RWPE2 (cell line): ENCODE measurements at regions not wholly inside any gene's neighbourhood (a gene's known extent, or its start where the extent isn't known, plus 50 kb on each side); places are given as distances from the start of the nearest gene placed in this dataset.

ENCODE experiments used
- ATAC-seq: fragments of 200-7000 bp; cut with Tn5 transposase; 3 replicates; pipeline ENCODE4 v1.9.1; 2021; ENCODE audit warnings: low read depth
- DNase-seq: peaks from one replicate; pipeline ENCODE4 v3.0.0-alpha.2; 2020; ENCODE audit warnings: low spot score
- H3K27ac ChIP-seq: fragments of 450-650 bp; 2 replicates; pipeline ENCODE4 v1.5.1; 2017; ENCODE audit warnings: mild to moderate bottlenecking; ENCODE audit not compliant: poor library complexity, severe bottlenecking
- H3K27me3 ChIP-seq: fragments of 250-450 bp; sonication (Bioruptor Pico); 2 replicates; pipeline ENCODE4 v1.5.1; 2021; ENCODE audit warnings: mild to moderate bottlenecking, moderate library complexity; ENCODE audit not compliant: insufficient read depth, poor library complexity, severe bottlenecking
- H3K36me3 ChIP-seq: fragments of 250-450 bp; sonication (Bioruptor Pico); 2 replicates; pipeline ENCODE4 v1.5.1; 2020; ENCODE audit warnings: low read depth, mild to moderate bottlenecking, moderate library complexity
- H3K4me1 ChIP-seq: fragments of 250-450 bp; sonication (Bioruptor Pico); 2 replicates; pipeline ENCODE4 v1.5.1; 2021; ENCODE audit warnings: mild to moderate bottlenecking, moderate library complexity; ENCODE audit not compliant: insufficient read depth, poor library complexity, severe bottlenecking
- H3K4me3 ChIP-seq: fragments of 250-450 bp; sonication (Bioruptor Pico); 2 replicates; pipeline ENCODE4 v1.5.1; 2021; ENCODE audit warnings: mild to moderate bottlenecking, moderate library complexity; ENCODE audit not compliant: severe bottlenecking
- H3K9me3 ChIP-seq: fragments of 250-450 bp; sonication (Bioruptor Pico); 2 replicates; pipeline ENCODE4 v1.5.1; 2021; ENCODE audit warnings: mild to moderate bottlenecking, moderate library complexity; ENCODE audit not compliant: severe bottlenecking
- TF ChIP-seq, protein P1 (sequence below): fragments of 450-650 bp; IDR thresholded peaks from one replicate; pipeline ENCODE4 v1.5.1; 2017; ENCODE audit warnings: mild to moderate bottlenecking, moderate library complexity; ENCODE audit not compliant: poor library complexity, severe bottlenecking

GRCh38 chr15:92322566-92323355 lies 70.9 kb upstream of the ST8SIA2 start:
- TF ChIP-seq, protein P1, sequence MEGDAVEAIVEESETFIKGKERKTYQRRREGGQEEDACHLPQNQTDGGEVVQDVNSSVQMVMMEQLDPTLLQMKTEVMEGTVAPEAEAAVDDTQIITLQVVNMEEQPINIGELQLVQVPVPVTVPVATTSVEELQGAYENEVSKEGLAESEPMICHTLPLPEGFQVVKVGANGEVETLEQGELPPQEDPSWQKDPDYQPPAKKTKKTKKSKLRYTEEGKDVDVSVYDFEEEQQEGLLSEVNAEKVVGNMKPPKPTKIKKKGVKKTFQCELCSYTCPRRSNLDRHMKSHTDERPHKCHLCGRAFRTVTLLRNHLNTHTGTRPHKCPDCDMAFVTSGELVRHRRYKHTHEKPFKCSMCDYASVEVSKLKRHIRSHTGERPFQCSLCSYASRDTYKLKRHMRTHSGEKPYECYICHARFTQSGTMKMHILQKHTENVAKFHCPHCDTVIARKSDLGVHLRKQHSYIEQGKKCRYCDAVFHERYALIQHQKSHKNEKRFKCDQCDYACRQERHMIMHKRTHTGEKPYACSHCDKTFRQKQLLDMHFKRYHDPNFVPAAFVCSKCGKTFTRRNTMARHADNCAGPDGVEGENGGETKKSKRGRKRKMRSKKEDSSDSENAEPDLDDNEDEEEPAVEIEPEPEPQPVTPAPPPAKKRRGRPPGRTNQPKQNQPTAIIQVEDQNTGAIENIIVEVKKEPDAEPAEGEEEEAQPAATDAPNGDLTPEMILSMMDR = no peak

GRCh38 chr15:92323525-92323924 lies 70.2 kb upstream of the ST8SIA2 start:
- H3K36me3 ChIP-seq = no peaks in the 10 kb centered on the region
- no peaks in the 10 kb centered on the region for H3K4me1 ChIP-seq
- peaks cover 14% of the 10 kb centered on the region for H3K27me3 ChIP-seq
- H3K4me3 ChIP-seq = no peak overlapping the region
- H3K9me3 ChIP-seq = no peaks in the 10 kb centered on the region
- TF ChIP-seq, protein P1 = no peak
- ATAC-seq = no peak
- H3K27ac ChIP-seq = no peak overlapping the region
- DNase-seq = no peak

More at GRCh38 chr15:92322566-92323355, 70.9 kb upstream of the ST8SIA2 start:
- no peaks in the 10 kb centered on the region for H3K36me3 ChIP-seq
- H3K9me3 ChIP-seq = no peaks in the 10 kb centered on the region
- H3K4me1 ChIP-seq = no peaks in the 10 kb centered on the region
- peaks cover 16% of the 10 kb centered on the region for H3K27me3 ChIP-seq
- H3K4me3 ChIP-seq = no peak overlapping the region
- H3K27ac ChIP-seq = no peak overlapping the region
- ATAC-seq (no peak), DNase-seq (no peak)

DNA sequence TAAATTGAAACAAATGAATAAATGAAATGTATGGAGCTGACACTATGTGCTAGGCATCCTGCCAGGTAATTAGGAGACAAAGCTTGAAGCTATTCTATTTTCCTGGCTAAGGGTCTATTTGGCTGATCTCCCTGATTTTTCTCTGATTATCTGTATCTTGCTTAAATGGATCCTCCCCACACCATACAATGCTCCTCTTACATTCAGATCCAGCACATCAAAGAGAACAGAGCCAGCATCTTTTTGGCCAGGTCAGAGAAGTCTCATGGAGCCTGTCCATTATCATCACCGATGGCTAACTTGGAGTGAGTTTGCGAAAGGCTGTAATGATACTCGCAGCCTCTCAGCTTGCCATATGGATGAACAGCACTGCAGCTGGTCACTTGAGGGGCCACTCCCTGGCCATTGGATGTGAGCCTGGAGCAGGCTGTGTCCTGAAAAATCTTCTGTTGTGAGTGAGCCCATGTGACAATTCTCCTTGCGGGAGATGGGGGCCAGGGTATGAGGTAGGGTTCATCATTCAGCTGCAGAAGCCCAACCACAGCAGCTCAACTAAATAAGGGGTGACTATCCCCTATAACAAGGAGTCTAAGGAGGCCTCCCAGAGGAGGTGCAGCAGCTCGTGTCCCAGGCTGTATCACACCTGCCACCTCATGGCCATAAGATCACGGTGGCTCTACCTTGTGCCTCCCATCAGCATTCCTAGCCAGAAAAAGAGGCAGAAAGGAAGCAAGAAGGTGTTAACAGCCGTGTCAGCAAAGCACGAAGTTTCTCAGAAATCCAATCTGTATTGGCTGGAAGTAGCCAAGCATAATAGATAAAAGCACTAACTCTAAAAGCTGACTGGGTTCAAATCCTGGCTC lies 69.3 kb upstream of the ST8SIA2 start:
- H3K4me3 ChIP-seq = no peak overlapping the region
- DNase-seq (no peak), ATAC-seq (no peak)
- H3K27ac ChIP-seq = no peak overlapping the region
- H3K9me3 ChIP-seq = no peaks in the 10 kb centered on the region
- peaks cover 11% of the 10 kb centered on the region for H3K27me3 ChIP-seq
- TF ChIP-seq, protein P1 = no peak
- H3K4me1 ChIP-seq = no peaks in the 10 kb centered on the region
- no peaks in the 10 kb centered on the region for H3K36me3 ChIP-seq

DNA sequence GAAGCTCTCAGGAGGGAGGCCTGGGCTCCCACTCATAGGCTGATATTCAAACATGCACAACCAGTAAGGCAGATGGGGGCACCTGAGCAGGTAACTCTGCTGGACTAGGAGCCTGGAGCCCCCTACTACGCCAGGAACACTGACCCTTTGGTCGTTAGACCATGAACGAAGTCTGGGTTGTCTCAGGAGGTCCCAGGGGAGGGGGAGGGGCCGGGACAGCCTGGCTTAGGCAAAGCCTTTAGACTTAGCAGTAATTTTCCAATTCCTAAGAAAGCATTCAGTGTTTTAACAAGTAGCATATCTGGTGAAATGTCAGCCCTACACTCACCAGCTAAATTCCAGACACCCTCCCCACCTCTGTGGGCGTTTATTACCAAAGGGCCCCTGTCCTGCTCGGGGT lies 67.4 kb upstream of the ST8SIA2 start:
- Histone ChIP-seq H3K9me3 (no peaks in the 10 kb centered on the region), H3K4me3 (no peak overlapping the region), H3K4me1 (no peaks in the 10 kb centered on the region), H3K36me3 (no peaks in the 10 kb centered on the region), H3K27ac (no peak overlapping the region), H3K27me3 (no peaks in the 10 kb centered on the region)
- no peak for ATAC-seq
- TF ChIP-seq, protein P1 = no peak
- DNase-seq = no peak
